Gastrocnemius medialis (tissue), 4 donors: ENCODE measurements at regions not wholly inside any gene's neighbourhood (a gene's known extent, or its start where the extent isn't known, plus 50 kb on each side); places are given as distances from the start of the nearest gene placed in this dataset.

Experiments
- CTCF ChIP-seq, 5 experiments: fragments of 450-650 bp in 3 of 5; fragments of 200-600 bp in 2 of 5; sonication (generic) in 2 of 5; IDR thresholded peaks in 4 of 5; conservative IDR thresholded peaks in 1 of 5; 1 replicate in 4 of 5; 2 replicates in 1 of 5; pipeline ENCODE4 v1.5.1; 2016 to 2019; ENCODE audit warnings: antibody characterized with exemption in 5 of 5, mild to moderate bottlenecking in 3 of 5, moderate library complexity in 3 of 5
- POLR2A ChIP-seq, 2 donors: fragments of 450-650 bp; IDR thresholded peaks; one replicate each; pipeline ENCODE4 v1.6.1; 2017; ENCODE audit warnings: antibody characterized with exemption in 2 of 2, mild to moderate bottlenecking in 2 of 2, moderate library complexity in 2 of 2

- TF ChIP-seq CTCF (IDR thresholded peaks at IDR 0.05 in 4 of 5, conservative IDR thresholded peaks at IDR 0.05 in 1 of 5), result no peak
- TF ChIP-seq POLR2A (IDR thresholded peaks at IDR 0.05), result no peak
These were observed 134.6 kb upstream of the CPEB4 start for GRCh38 chr5:173753307-173754168.
